Sciatic nerve (tissue), 2 donors: ENCODE measurements at regions not wholly inside any gene's neighbourhood (a gene's known extent, or its start where the extent isn't known, plus 50 kb on each side); places are given as distances from the start of the nearest gene placed in this dataset.
"Not testable (repeated sequence)": the region's sequence is repeated elsewhere in the genome, so short reads cannot be mapped to it uniquely, and the experiment has no call there.

Experiments used
- ATAC-seq: fragments of 200-7000 bp; cut with Tn5 transposase; one replicate; pipeline ENCODE4 v1.9.1; 2020; ENCODE audit warnings: mild to moderate bottlenecking, moderate library complexity
- DNase-seq: peaks from one replicate; pipeline ENCODE4 v3.0.0-alpha.2; 2020; ENCODE audit warnings: low spot score
- intact Hi-C: fragments of 100-400 bp; cut with DNase I; formaldehyde crosslinking; loops from one replicate; pipeline ENCODE4 v1.14.2; 2022
- donor health status: DM: no; HTN: no; CAD: no.
- donor health status: DM: no; HTN: no; CAD: no.

DNA sequence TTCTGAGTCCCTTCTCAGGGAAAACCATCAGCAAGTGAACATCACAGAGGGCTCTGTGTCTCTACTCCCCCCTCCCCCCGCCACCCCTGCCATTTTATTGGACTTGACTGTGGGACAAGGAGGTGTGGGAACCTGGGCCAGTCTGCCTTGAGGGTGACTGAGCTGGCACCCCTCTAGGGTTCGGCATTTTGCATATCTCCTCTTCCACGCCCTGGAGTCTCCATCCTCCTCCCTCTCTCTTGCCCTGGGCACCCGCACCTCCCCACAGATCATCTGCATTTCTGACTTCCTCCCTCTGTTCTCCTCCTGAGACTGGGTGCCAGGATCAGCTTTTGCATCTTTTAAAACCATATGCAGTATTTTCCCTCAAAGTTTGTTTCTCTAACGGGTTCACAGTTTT is 107.1 kb upstream of the ERRFI1 start:
- peak; percentile 9 for ATAC-seq
- intact Hi-C loops, result no loop called here
- DNase-seq, result no peak

DNA sequence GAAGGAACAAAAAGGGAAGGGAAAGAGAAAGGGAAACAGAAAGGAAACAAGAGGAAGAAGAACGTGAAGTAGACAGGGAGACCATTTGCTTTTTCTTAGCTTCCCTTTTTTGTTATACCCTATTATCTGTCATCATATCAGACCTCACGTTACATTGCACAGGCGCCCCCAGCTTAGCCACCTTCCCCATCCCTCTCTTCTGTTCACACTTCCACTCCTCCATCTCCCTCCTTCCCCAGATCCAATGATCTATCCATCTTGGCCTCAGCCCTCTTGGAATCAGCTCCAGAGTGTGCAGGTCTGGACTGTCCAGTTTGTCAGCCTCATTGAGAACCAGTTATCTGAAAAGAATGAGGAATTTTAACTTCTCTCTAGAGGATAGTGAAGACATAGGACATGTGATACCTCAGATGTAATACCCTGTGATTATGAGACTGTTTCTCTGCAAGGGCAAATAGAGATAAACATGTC is 101.1 kb upstream of the ERRFI1 start:
- peak; percentile 92 for ATAC-seq
- intact Hi-C loops, result no loop called here
- no peak for DNase-seq

GRCh38 chr1:8122477-8123407 is 96.6 kb upstream of the ERRFI1 start:
- intact Hi-C loops, result no loop called here
- ATAC-seq (no peak), DNase-seq (no peak)

DNA sequence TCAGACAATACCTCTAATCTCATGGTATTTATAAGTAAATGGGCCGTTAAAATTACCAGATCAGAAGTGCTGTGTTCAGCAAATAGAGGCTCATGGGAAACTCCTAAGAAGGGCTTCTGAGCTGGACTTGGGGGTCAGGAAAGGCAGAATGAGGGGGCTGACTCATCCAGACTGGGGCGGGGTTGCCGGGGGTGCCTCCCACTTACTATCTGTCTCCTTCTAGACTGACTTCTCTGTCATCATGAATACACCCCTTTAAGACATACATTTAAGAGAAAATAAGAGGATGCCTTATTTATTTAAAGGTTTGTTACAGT is 96.0 kb upstream of the ERRFI1 start:
- ATAC-seq (no peak), DNase-seq (no peak)
- intact Hi-C loops, result no loop called here

DNA sequence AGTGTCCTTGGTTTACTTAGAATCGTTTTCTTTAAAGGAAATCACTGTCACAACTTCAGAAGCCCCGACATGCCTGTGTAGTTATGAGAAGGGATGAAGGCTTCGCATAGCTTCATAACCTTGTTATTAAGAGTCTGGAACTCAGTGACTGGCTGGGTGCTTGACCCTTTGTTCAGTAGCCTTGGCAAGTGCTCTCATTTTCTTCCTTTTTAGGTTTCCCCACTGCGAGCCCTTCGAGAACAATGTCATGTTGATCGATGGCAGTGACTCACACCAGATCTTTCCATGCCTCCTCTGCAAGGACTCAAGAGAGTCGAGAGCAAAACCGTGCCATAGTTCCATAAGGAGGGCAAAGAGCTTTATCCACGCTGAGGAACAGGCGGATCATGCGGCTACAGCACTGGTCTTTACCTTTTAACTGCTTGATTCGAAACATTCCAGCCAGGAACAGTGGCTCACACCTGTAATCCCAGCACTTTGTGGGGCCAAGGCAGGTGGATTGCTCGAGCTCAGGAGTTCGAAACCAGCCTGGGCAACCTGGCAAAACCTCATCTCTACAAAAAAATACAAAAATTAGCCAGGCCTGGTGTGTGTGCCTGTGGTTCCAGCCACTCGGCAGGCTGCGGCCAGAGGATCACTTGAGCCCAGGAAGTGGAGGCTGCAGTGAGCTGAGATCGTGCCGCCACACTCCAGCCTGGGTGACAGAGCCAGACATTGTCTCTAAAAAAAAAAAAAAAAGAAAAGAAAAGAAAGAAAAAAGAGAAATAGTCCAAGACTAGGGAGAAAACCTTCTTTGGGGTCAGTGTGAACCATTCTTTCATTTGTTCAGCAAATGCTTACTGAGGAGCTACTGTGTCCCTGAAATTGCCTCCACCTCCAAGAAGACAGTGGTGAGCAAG is 95.4 kb upstream of the ERRFI1 start:
- intact Hi-C loops, result no loop called here
- ATAC-seq (peak; percentile 76), DNase-seq (no peak)

DNA sequence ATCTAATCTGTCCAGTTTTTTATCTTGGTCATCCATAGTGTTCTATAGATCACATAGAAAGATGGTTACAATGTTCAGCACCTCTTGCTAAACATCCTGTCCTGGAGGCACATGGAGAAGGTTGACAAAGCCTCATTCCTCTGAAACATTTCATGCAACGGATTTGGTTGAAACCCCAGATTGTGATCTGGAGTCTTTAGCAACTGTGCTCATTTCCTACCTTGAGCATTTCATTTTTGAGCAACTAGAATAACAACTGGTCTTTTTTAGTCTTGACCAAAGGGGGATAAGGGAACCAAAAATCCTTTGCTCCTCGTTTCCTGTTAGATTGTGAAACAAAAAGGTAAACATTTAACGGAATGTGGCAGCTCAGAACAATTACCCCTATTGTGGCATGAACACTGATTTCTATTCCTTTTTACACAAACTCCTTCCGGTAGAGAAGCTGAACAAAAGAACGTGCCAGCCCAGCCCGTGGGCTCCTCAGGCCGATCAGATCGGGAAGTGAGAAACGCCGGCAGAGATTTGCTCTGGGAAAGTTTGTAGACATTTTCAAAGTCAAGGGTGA is 94.7 kb upstream of the ERRFI1 start:
- ATAC-seq (peak; percentile 11), DNase-seq (no peak)
- intact Hi-C loops, result no loop called here

- ATAC-seq, DNase-seq, intact Hi-C loops: not testable (repeated sequence)
Measured at GRCh38 chr1:8118736-8119135, 92.6 kb upstream of the ERRFI1 start.

DNA sequence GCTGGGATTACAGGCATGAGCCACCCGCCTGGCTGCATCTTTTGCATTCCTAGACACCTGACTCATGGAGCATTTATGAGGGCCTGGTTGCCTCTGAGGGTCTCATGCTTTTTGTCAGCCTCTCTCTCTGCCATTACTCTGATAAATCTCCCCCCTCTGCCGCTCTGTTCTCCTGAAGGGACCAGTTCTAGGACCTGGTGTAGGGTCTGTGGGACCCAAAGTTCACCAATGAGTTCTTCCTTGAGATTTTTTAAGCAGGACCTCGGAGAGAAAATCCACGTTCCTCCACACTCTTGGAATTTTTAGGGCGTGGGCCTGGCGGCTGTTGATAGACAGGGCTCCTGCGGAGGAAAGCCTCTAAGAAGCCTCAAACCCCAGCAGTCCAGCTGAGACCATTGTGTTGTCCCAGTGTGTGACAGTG is 91.9 kb upstream of the ERRFI1 start:
- no peak for DNase-seq
- no peak for ATAC-seq
- intact Hi-C loops, result no loop called here

GRCh38 chr1:8116894-8117264 is 90.8 kb upstream of the ERRFI1 start:
- intact Hi-C loops, result no loop called here
- ATAC-seq (peak; percentile 93), DNase-seq (peak; percentile 74)

DNA sequence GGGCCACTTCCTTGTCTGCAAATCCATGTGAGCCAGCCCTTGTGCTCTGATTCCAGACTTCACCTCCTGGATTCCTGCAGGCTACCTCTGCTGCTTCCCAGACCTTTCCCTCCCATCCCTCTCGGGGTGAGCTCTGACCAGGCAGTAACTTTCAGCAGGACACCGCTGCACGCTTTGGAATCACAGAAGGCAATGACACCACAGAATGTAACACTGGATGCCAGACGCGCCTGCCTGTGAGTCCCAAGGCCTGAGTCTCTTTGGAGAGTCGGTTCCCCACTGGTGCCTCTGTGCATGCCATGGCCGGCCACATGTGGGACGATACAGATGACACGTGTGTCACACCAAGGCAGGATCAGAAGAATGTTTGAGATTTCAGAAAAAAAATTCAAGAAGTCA is 89.7 kb upstream of the ERRFI1 start:
- ATAC-seq, result no peak
- DNase-seq, result no peak
- intact Hi-C loops, result no loop called here

DNA sequence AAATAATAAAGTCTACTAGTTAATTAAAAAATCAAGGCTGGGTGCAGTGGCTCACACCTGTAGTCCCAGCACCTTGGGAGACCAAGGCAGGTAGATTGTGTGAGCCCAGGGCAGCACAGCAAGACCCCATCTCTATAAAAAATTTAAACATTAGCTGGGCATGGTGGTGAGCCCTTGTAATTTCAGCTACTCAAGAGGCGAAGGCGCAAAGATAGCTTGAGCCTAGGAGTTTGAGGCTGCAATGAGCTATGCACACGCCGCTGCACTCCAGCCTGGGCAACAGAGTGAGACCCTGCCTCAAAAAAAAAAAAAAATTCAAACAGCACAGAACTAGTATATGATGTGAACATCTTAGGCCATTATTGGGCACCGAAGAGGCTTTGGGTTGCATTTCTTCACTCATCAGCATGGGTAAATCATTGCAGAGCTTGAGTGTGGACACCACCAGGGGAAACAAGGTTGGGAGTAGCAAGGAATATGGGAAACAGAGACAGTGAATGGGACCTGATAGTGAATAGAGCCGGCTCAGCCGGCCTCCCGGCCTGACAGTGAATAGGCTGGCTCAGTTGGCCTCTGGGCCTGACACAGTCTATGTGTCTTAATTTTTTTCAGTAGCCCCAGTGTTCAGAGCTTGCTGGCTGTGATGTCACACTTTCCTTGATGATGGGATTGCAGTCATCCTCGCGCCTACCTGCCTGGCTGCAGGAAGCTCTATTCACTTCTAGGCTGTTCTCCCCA is 89.1 kb upstream of the ERRFI1 start:
- no peak for ATAC-seq
- no peak for DNase-seq
- intact Hi-C loops, result no loop called here

DNA sequence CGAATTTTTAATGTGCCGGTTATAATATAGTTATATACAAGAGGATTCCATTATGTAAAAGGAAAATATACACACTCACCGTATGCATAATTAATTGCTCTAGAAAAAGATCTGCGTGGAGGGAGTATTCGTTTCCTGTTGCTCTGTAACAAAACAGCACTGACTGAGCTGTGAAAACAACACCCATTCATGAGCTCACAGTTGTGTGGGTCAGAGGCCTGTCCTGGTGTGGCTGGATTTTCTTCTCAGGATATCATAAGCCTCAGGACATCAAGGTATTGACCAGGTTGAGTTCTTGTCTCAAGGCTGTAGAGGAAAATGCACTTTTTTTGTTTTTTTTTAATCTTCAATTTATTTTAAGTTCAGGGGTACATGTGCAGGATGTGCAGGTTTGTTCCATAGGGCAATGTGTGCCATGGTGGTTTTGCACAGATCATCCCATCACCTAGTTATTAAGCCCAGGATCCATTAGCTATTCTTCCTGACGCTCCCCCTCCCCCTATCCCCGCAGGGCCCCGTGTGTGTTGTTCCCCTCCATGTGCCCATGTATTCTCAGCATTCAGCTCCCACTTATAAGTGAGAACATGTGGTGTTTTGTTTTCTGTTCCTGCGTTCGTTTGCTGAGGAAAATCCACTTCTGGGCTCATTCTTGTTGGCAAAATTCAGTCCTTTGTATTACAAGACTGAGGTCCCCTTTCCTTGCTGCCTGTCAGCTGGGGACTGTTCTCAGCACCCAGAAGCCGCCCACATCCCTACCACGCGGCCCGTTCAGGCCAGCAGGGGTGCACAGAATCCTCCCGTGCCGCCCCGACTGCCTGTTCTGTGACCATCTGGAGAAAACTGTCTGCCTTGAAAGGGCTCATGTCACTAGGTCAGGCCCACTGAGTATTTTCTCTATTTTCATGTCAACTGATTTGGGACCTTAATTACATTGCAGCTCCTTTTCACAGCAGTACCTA is 87.4 kb upstream of the ERRFI1 start:
- intact Hi-C loops, result no loop called here
- DNase-seq (no peak), ATAC-seq (no peak)

DNA sequence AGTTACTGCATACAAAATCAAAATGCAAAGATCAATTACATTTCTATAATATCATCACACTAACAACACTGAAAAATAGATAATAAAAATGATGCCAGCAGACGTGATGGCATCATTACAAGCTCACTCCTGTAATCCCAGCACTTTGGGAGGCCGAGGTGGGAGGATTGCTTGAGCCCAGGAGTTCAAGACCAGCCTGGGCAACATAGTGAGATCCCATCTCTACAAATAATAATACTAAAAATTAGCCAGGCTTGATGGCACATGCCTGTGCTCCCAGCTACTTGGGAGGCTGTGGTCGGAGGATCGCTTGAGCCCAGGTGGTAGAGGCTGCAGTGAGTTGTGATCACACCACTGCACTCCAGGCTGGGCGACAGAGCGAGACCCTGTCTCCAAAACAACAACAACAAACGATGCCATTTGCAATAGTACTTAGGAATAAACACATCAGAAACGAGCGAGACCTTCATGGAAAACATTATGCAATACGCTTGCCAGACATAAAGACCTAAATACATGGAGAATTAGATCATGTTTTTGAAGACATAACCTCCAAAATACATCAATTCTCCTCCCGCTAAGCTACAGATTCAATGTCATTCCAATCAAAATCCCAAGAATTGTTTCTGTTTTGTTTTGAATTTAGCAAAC is 86.6 kb upstream of the ERRFI1 start:
- DNase-seq (no peak), ATAC-seq (no peak)
- intact Hi-C loops, result no loop called here

- intact Hi-C loops, result no loop called here
- no peak for DNase-seq
- no peak for ATAC-seq
Measured at GRCh38 chr1:8111560-8111959, 85.5 kb upstream of the ERRFI1 start.

- DNase-seq (no peak), ATAC-seq (no peak)
- intact Hi-C loops, result no loop called here
Measured at GRCh38 chr1:8109216-8109615, 83.1 kb upstream of the ERRFI1 start.

DNA sequence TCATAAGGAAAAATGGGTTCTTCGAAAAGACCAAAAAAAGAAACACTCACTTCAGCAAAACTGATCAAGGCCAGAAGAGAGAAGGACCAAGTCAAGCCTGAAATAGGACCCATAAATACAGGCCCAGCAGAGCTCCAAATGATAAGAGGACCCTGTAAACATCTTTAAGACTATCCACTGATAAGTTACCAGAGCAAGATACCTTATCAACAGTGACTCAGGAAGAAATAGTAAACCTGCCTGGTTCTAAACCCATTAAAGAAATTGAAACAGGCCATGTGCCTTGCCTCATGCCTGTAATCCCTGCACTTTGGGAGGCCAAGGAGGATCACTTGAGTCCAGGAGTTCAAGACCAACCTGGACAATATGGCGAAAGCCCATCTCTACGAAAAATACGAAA is 81.8 kb upstream of the ERRFI1 start:
- DNase-seq (no peak), ATAC-seq (no peak)
- intact Hi-C loops, result no loop called here
